Neural cell (in vitro differentiated cells): ENCODE measurements at regions not wholly inside any gene's neighbourhood (a gene's known extent, or its start where the extent isn't known, plus 50 kb on each side); places are given as distances from the start of the nearest gene placed in this dataset.

Experiments
- H2AFZ ChIP-seq: fragments of 200-600, 300-800 bp; sonication (generic), shearing (Covaris generic); 2 replicates; pipeline ENCODE4 v1.6.0; 2014; ENCODE audit warnings: low read depth, mild to moderate bottlenecking, antibody characterized with exemption, low read length, moderate library complexity
- H3F3A ChIP-seq: fragments of 200-600 bp; shearing (Covaris generic); 2 replicates; pipeline ENCODE4 v1.6.1; 2016; ENCODE audit warnings: mild to moderate bottlenecking, moderate library complexity, mixed read lengths, antibody characterized with exemption, low read length; ENCODE audit not compliant: insufficient read depth, poor library complexity, severe bottlenecking
- H3K27ac ChIP-seq: fragments of 200-600, 300-800 bp; sonication (generic), shearing (Covaris generic); 2 replicates; pipeline ENCODE4 v1.5.1; 2014; ENCODE audit warnings: mild to moderate bottlenecking, low read length, moderate library complexity
- H3K27me3 ChIP-seq: fragments of 300-800, 200-600 bp; sonication (generic), shearing (Covaris generic); 2 replicates; pipeline ENCODE4 v1.6.0; 2014; ENCODE audit warnings: mild to moderate bottlenecking, low read depth, low read length, moderate library complexity; ENCODE audit not compliant: insufficient read depth
- H3K36me3 ChIP-seq: fragments of 300-800, 200-600 bp; sonication (generic), shearing (Covaris generic); 2 replicates; pipeline ENCODE4 v1.5.1; 2014; ENCODE audit warnings: mild to moderate bottlenecking, antibody characterized with exemption, low read length, moderate library complexity; ENCODE audit not compliant: insufficient read depth
- H3K4me2 ChIP-seq: fragments of 300-800, 200-600 bp; sonication (generic), shearing (Covaris generic); 2 replicates; pipeline ENCODE4 v1.6.0; 2014; ENCODE audit warnings: mild to moderate bottlenecking, low read length
- H3K4me3 ChIP-seq: fragments of 300-800, 200-600 bp; sonication (generic), shearing (Covaris generic); 2 replicates; pipeline ENCODE4 v1.5.1; 2014; ENCODE audit warnings: mild to moderate bottlenecking, low read length, moderate library complexity
- H3K79me2 ChIP-seq: fragments of 200-600 bp; shearing (Covaris generic); replicated peaks from 2 replicates; pipeline ENCODE4 v1.6.0; 2014; ENCODE audit warnings: mild to moderate bottlenecking, low read length, moderate library complexity; ENCODE audit not compliant: insufficient read depth
- H3K9ac ChIP-seq: fragments of 300-800, 200-600 bp; sonication (generic), shearing (Covaris generic); 2 replicates; pipeline ENCODE4 v1.6.1; 2016; ENCODE audit warnings: mild to moderate bottlenecking, low read length, mixed read lengths
- H3K9me2 ChIP-seq: fragments of 200-600 bp; shearing (Covaris generic); 2 replicates; pipeline ENCODE4 v1.6.1; 2016; ENCODE audit warnings: mild to moderate bottlenecking, low read length, mixed read lengths; ENCODE audit not compliant: insufficient read depth
- H3K9me3 ChIP-seq: fragments of 200-600, 300-800 bp; sonication (generic), shearing (Covaris generic); 2 replicates; pipeline ENCODE4 v1.6.1; 2016; ENCODE audit warnings: mild to moderate bottlenecking, mixed run types, low read length, moderate library complexity, mixed read lengths
- H4K20me1 ChIP-seq: fragments of 200-600 bp; shearing (Covaris generic); 2 replicates; pipeline ENCODE4 v1.6.1; 2016; ENCODE audit warnings: mild to moderate bottlenecking, mixed run types; ENCODE audit not compliant: insufficient read depth
- CTCF ChIP-seq: fragments of 450-650 bp; IDR thresholded peaks from 2 replicates; pipeline ENCODE4 v1.5.1; 2014; ENCODE audit warnings: antibody characterized with exemption, mild to moderate bottlenecking, moderate library complexity; ENCODE audit not compliant: poor library complexity, severe bottlenecking
- EP300 ChIP-seq: fragments of 450-650 bp; conservative IDR thresholded peaks from 2 replicates; pipeline ENCODE4 v1.6.1; 2014; ENCODE audit warnings: antibody characterized with exemption, mild to moderate bottlenecking, moderate library complexity; ENCODE audit not compliant: poor library complexity, severe bottlenecking
- EZH2 ChIP-seq: fragments of 200-600, 300-800 bp; shearing (Covaris generic), sonication (generic); IDR thresholded peaks from 2 replicates; pipeline ENCODE4 v1.6.1; 2014; ENCODE audit warnings: antibody characterized with exemption, low read length, borderline replicate concordance, mild to moderate bottlenecking; ENCODE audit not compliant: insufficient read depth, poor library complexity, severe bottlenecking
- MXI1 ChIP-seq: fragments of 450-650 bp; conservative IDR thresholded peaks from 2 replicates; pipeline ENCODE4 v1.6.1; 2014; ENCODE audit warnings: antibody characterized with exemption, mild to moderate bottlenecking; ENCODE audit not compliant: poor library complexity, severe bottlenecking
- POLR2AphosphoS5 ChIP-seq: IDR thresholded peaks from 2 replicates; pipeline ENCODE4 v1.6.1; 2012
- RAD21 ChIP-seq: fragments of 450-650 bp; conservative IDR thresholded peaks from 2 replicates; pipeline ENCODE4 v1.6.1; 2014; ENCODE audit warnings: antibody characterized with exemption, mild to moderate bottlenecking, moderate library complexity
- SMC3 ChIP-seq: fragments of 450-650 bp; conservative IDR thresholded peaks from 2 replicates; pipeline ENCODE4 v1.6.1; 2014; ENCODE audit warnings: antibody characterized with exemption, mild to moderate bottlenecking, moderate library complexity; ENCODE audit not compliant: poor library complexity
- TAF1 ChIP-seq: IDR thresholded peaks from 2 replicates; pipeline ENCODE4 v1.6.1; 2012; ENCODE audit warnings: low read depth
- TF ChIP-seq, protein P1 (sequence below): IDR thresholded peaks from 2 replicates; pipeline ENCODE4 v1.6.1; 2012; ENCODE audit warnings: borderline replicate concordance

DNA sequence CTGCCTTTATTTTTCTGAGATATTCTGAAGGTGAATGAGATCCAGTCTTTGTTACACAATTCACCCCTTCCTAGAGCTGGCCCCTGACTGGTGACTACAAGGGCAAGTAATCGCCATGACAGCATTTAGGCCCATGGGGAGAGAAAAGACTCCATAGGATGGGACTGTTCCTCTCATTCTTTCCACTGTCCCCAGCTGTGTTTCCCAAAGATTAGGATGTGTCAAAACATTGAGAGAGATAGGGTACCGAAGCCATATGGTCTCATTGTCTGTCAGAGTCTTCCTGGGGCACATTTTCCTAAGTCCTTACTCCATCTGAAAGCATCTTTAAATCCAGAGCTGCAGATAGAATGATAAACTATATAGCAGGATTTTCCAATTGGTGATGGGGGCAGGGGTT is 423.5 kb downstream of the OMA1 start:
- Histone ChIP-seq H3K9ac (no peak overlapping the region), H3K79me2 (no peaks in the 10 kb centered on the region), H4K20me1 (no peaks in the 10 kb centered on the region), H3K9me2 (no peaks in the 10 kb centered on the region), H2AFZ (no peak overlapping the region), H3K27ac (no peak overlapping the region), H3K4me3 (no peak overlapping the region), H3K9me3 (no peaks in the 10 kb centered on the region), H3K27me3 (no peaks in the 10 kb centered on the region), H3K4me2 (no peak overlapping the region), H3K36me3 (no peaks in the 10 kb centered on the region), H3F3A (no peaks in the 10 kb centered on the region)
- TF ChIP-seq RAD21, result no peak
- TF ChIP-seq, protein P1, sequence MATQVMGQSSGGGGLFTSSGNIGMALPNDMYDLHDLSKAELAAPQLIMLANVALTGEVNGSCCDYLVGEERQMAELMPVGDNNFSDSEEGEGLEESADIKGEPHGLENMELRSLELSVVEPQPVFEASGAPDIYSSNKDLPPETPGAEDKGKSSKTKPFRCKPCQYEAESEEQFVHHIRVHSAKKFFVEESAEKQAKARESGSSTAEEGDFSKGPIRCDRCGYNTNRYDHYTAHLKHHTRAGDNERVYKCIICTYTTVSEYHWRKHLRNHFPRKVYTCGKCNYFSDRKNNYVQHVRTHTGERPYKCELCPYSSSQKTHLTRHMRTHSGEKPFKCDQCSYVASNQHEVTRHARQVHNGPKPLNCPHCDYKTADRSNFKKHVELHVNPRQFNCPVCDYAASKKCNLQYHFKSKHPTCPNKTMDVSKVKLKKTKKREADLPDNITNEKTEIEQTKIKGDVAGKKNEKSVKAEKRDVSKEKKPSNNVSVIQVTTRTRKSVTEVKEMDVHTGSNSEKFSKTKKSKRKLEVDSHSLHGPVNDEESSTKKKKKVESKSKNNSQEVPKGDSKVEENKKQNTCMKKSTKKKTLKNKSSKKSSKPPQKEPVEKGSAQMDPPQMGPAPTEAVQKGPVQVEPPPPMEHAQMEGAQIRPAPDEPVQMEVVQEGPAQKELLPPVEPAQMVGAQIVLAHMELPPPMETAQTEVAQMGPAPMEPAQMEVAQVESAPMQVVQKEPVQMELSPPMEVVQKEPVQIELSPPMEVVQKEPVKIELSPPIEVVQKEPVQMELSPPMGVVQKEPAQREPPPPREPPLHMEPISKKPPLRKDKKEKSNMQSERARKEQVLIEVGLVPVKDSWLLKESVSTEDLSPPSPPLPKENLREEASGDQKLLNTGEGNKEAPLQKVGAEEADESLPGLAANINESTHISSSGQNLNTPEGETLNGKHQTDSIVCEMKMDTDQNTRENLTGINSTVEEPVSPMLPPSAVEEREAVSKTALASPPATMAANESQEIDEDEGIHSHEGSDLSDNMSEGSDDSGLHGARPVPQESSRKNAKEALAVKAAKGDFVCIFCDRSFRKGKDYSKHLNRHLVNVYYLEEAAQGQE, result no peak

DNA sequence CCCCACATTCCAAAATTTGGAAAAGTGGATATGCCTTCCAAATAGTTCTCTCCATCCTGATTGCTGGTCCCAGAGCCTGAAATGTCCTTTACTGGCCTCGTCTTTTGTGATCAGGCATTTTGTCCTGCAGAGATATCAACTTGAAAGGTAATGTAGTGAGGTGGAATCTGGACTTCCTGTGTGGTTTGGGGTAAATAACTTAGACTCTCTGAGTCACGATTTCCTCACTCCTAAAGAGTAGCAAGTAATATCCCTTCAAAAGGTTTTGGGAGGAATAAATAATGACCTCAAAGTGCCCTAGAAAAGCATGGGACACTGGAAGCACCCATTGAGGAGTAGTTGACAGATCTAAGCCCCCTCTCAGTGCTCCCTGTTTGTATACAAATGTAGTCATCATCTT is 426.6 kb downstream of the OMA1 start:
- H3K9ac ChIP-seq, result no peak overlapping the region
- no peaks in the 10 kb centered on the region for H3K27me3 ChIP-seq
- H3K36me3 ChIP-seq, result no peaks in the 10 kb centered on the region
- H3F3A ChIP-seq, result no peaks in the 10 kb centered on the region
- H3K9me3 ChIP-seq, result no peaks in the 10 kb centered on the region
- H3K79me2 ChIP-seq, result no peaks in the 10 kb centered on the region
- H3K9me2 ChIP-seq, result no peaks in the 10 kb centered on the region
- no peak overlapping the region for H3K4me3 ChIP-seq
- no peak overlapping the region for H3K27ac ChIP-seq
- no peak overlapping the region for H2AFZ ChIP-seq
- H3K4me2 ChIP-seq, result no peak overlapping the region
- H4K20me1 ChIP-seq, result no peaks in the 10 kb centered on the region
- TF ChIP-seq CTCF, result no peak
- no peak for TF ChIP-seq EP300
- no peak for TF ChIP-seq TAF1
- no peak for TF ChIP-seq MXI1
- no peak for TF ChIP-seq EZH2
- no peak for TF ChIP-seq RAD21
- TF ChIP-seq SMC3, result no peak
- no peak for TF ChIP-seq POLR2AphosphoS5
- TF ChIP-seq, protein P1, result no peak
